Mesenchymal stem cell (in vitro differentiated cells and primary cell): ENCODE measurements at regions not wholly inside any gene's neighbourhood (a gene's known extent, or its start where the extent isn't known, plus 50 kb on each side); places are given as distances from the start of the nearest gene placed in this dataset.

Source experiments
- DNase-seq: peaks from one replicate; pipeline ENCODE4 v3.0.0-alpha.2; 2013
- H2AFZ ChIP-seq: one replicate; pipeline ENCODE4 v1.6.1; 2013; ENCODE audit warnings: low read depth, mild to moderate bottlenecking, control low read depth, inconsistent platforms, low read length, moderate library complexity
- H2AK5ac ChIP-seq: 2 replicates; pipeline ENCODE4 v1.6.1; 2013; ENCODE audit warnings: low read length, moderate library complexity, mild to moderate bottlenecking, inconsistent platforms; ENCODE audit not compliant: severe bottlenecking
- H2BK120ac ChIP-seq: one replicate; pipeline ENCODE4 v1.6.1; 2013; ENCODE audit warnings: low read depth, mild to moderate bottlenecking, inconsistent platforms, low read length, moderate library complexity
- H2BK12ac ChIP-seq, 2 experiments: one replicate each; pipeline ENCODE4 v1.6.1; 2013; ENCODE audit warnings: inconsistent platforms in 2 of 2, low read length in 2 of 2, mild to moderate bottlenecking in 2 of 2, moderate library complexity in 2 of 2, control low read depth in 1 of 2
- H2BK15ac ChIP-seq: one replicate; pipeline ENCODE4 v1.6.1; 2013; ENCODE audit warnings: mild to moderate bottlenecking, low read depth, inconsistent platforms; ENCODE audit not compliant: poor library complexity, severe bottlenecking
- H2BK5ac ChIP-seq: 2 replicates; pipeline ENCODE4 v1.6.1; 2013; ENCODE audit warnings: low read depth, mild to moderate bottlenecking, low read length, control low read depth, inconsistent platforms; ENCODE audit not compliant: poor library complexity, severe bottlenecking
- H3K14ac ChIP-seq, 2 experiments: one replicate each; pipeline ENCODE4 v1.6.1; 2013; ENCODE audit warnings: inconsistent platforms in 2 of 2, low read length in 2 of 2, control low read depth in 1 of 2, mild to moderate bottlenecking in 1 of 2, moderate library complexity in 1 of 2
- H3K18ac ChIP-seq, 2 experiments: one replicate each; pipeline ENCODE4 v1.6.1; 2013; ENCODE audit warnings: inconsistent platforms in 2 of 2, low read length in 2 of 2, control low read depth in 1 of 2, low read depth in 1 of 2, mild to moderate bottlenecking in 1 of 2
- H3K23ac ChIP-seq, 2 experiments: one replicate each; pipeline ENCODE4 v1.6.1; 2013; ENCODE audit warnings: inconsistent platforms in 2 of 2, low read length in 2 of 2, mild to moderate bottlenecking in 2 of 2, moderate library complexity in 2 of 2, control low read depth in 1 of 2
- H3K27ac ChIP-seq: 2 replicates; pipeline ENCODE4 v1.5.1; 2013; ENCODE audit warnings: mild to moderate bottlenecking, moderate library complexity, low read length, control low read depth, inconsistent platforms; ENCODE audit not compliant: poor library complexity, severe bottlenecking
- H3K27me3 ChIP-seq, 2 experiments: 2 replicates each; pipeline versions ENCODE4 v1.6.1 to v1.7.0; 2013; ENCODE audit warnings: low read length in 2 of 2, mild to moderate bottlenecking in 2 of 2, moderate library complexity in 2 of 2, control low read depth in 1 of 2, inconsistent platforms in 1 of 2; ENCODE audit not compliant: control insufficient read depth in 1 of 2, insufficient read depth in 1 of 2
- H3K36me3 ChIP-seq, 2 experiments: 2 replicates each; pipeline versions ENCODE4 v1.6.1 to v1.7.0; 2013; ENCODE audit warnings: low read length in 2 of 2, control low read depth in 1 of 2, inconsistent platforms in 1 of 2, low read depth in 1 of 2, mild to moderate bottlenecking in 1 of 2; ENCODE audit not compliant: insufficient read depth in 2 of 2, control insufficient read depth in 1 of 2
- H3K4ac ChIP-seq, 2 experiments: one replicate each; pipeline ENCODE4 v1.6.1; 2013; ENCODE audit warnings: inconsistent platforms in 2 of 2, low read length in 2 of 2, mild to moderate bottlenecking in 2 of 2, moderate library complexity in 2 of 2, control low read depth in 1 of 2, low read depth in 1 of 2
- H3K4me1 ChIP-seq: 2 replicates; pipeline ENCODE4 v1.6.1; 2013; ENCODE audit warnings: low read depth, low read length, control low read depth; ENCODE audit not compliant: control insufficient read depth, insufficient read depth
- H3K4me2 ChIP-seq: 2 replicates; pipeline ENCODE4 v1.6.1; 2013; ENCODE audit warnings: low read length, mild to moderate bottlenecking, inconsistent platforms; ENCODE audit not compliant: poor library complexity, severe bottlenecking
- H3K4me3 ChIP-seq, 2 experiments: 2 replicates each; pipeline versions ENCODE4 v1.5.1 to v1.7.0; 2013; ENCODE audit warnings: low read length in 2 of 2, mild to moderate bottlenecking in 2 of 2, control low read depth in 1 of 2, low read depth in 1 of 2; ENCODE audit not compliant: insufficient read depth in 1 of 2
- H3K79me1 ChIP-seq: replicated peaks from 2 replicates; pipeline ENCODE4 v1.6.1; 2013; ENCODE audit warnings: mild to moderate bottlenecking, control low read depth, low read length, inconsistent platforms; ENCODE audit not compliant: poor library complexity, severe bottlenecking
- H3K9ac ChIP-seq: 2 replicates; pipeline ENCODE4 v1.7.0; 2013; ENCODE audit warnings: mild to moderate bottlenecking, low read length, moderate library complexity
- H3K9me3 ChIP-seq: 2 replicates; pipeline ENCODE4 v1.7.0; 2013; ENCODE audit warnings: mild to moderate bottlenecking, low read length; ENCODE audit not compliant: control insufficient read depth
- H4K8ac ChIP-seq: one replicate; pipeline ENCODE4 v1.6.1; 2013; ENCODE audit warnings: inconsistent platforms, mild to moderate bottlenecking, low read length, moderate library complexity
- H4K91ac ChIP-seq: one replicate; pipeline ENCODE4 v1.6.1; 2013; ENCODE audit warnings: mild to moderate bottlenecking, low read length, inconsistent platforms
- WGBS: methylation state at CpG from one replicate; pipeline ENCODE4 v1.1.7; 2013; ENCODE audit warnings: mixed read lengths; 5-methylcytosine and 5-hydroxymethylcytosine counted together

DNA sequence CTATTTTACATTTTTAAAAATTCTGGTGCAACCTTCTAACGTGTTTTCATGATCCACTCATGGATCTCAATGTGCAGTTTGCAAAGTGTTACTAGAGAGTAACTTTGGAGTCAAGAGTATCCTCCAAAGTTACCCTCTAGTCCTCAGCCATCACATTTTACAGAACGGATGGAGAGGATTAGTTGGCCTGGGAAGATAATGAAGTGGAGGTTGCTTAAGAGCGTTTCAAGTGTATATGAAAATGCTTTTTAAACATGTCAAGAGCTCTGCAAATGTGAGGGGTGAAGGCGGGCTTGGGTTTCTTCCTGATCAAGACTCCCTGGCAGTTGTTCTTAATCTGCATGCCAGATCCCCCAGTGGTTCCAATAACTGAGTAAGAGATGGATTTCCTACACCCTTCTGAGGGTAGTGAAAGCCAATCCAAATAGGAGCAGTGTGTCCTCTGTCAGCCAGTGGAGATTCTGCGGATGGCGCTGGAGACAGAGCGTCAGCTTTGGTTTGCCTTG lies 299.4 kb upstream of the NPVF start:
- Histone ChIP-seq H3K27ac (no peak overlapping the region), H3K9ac (no peak overlapping the region), H2AK5ac (no peak overlapping the region), H2BK120ac (no peak overlapping the region), H3K4me3 (no peak overlapping the region), H3K14ac (no peak overlapping the region), H2BK5ac (no peak overlapping the region), H2BK12ac (no peak overlapping the region), H3K4ac (no peak overlapping the region), H3K79me1 (no peaks in the 10 kb centered on the region), H2BK15ac (no peak overlapping the region), H3K4me2 (no peak overlapping the region), H3K27me3 (peaks cover 12 to 27% of the 10 kb centered on the region in 2 experiments), H4K91ac (no peak overlapping the region), H2AFZ (no peak overlapping the region), H4K8ac (no peak overlapping the region), H3K23ac (no peak overlapping the region), H3K4me1 (no peaks in the 10 kb centered on the region), H3K9me3 (no peaks in the 10 kb centered on the region), H3K18ac (no peak overlapping the region), H3K36me3 (no peaks in the 10 kb centered on the region)
- no peak for DNase-seq
- WGBS = 83% methylated on average over 7 of the region's 7 CpGs

GRCh38 chr7:25529320-25529719 lies 301.0 kb upstream of the NPVF start:
- no peak overlapping the region for H3K23ac ChIP-seq
- H2AK5ac ChIP-seq = no peak overlapping the region
- no peak overlapping the region for H3K27ac ChIP-seq
- no peaks in the 10 kb centered on the region for H3K4me1 ChIP-seq
- no peak overlapping the region for H3K4ac ChIP-seq
- no peak overlapping the region for H3K14ac ChIP-seq
- no peak for DNase-seq
- H4K8ac ChIP-seq = no peak overlapping the region
- H2BK5ac ChIP-seq = no peak overlapping the region
- no peak overlapping the region for H3K4me3 ChIP-seq
- H3K79me1 ChIP-seq = no peaks in the 10 kb centered on the region
- H3K9me3 ChIP-seq = no peaks in the 10 kb centered on the region
- H4K91ac ChIP-seq = no peak overlapping the region
- H3K36me3 ChIP-seq = no peaks in the 10 kb centered on the region
- H2AFZ ChIP-seq = no peak overlapping the region
- H3K27me3 ChIP-seq = peaks cover 8 to 27% of the 10 kb centered on the region in 2 experiments
- H2BK120ac ChIP-seq = no peak overlapping the region
- H2BK15ac ChIP-seq = no peak overlapping the region
- H3K9ac ChIP-seq = no peak overlapping the region
- H3K18ac ChIP-seq = no peak overlapping the region
- H3K4me2 ChIP-seq = no peak overlapping the region
- 81% methylated on average over 13 of the region's 15 CpGs for WGBS
- H2BK12ac ChIP-seq = no peak overlapping the region

- Histone ChIP-seq H2BK120ac (no peak overlapping the region), H4K8ac (no peak overlapping the region), H3K4me1 (no peaks in the 10 kb centered on the region), H3K79me1 (no peaks in the 10 kb centered on the region), H2BK5ac (no peak overlapping the region), H4K91ac (no peak overlapping the region), H3K4me3 (no peak overlapping the region), H3K9ac (no peak overlapping the region), H2AK5ac (no peak overlapping the region), H3K23ac (no peak overlapping the region), H3K4ac (no peak overlapping the region), H3K27ac (no peak overlapping the region), H2BK15ac (no peak overlapping the region), H2AFZ (no peak overlapping the region), H3K36me3 (no peaks in the 10 kb centered on the region), H3K4me2 (no peak overlapping the region), H2BK12ac (no peak overlapping the region), H3K14ac (no peak overlapping the region), H3K27me3 (peaks cover 0 to 4% of the 10 kb centered on the region in 2 experiments), H3K18ac (no peak overlapping the region), H3K9me3 (no peaks in the 10 kb centered on the region)
- 81% methylated on average over 3 of the region's 4 CpGs for WGBS
- no peak for DNase-seq
These were observed 308.6 kb upstream of the NPVF start for GRCh38 chr7:25536851-25537250.

DNA sequence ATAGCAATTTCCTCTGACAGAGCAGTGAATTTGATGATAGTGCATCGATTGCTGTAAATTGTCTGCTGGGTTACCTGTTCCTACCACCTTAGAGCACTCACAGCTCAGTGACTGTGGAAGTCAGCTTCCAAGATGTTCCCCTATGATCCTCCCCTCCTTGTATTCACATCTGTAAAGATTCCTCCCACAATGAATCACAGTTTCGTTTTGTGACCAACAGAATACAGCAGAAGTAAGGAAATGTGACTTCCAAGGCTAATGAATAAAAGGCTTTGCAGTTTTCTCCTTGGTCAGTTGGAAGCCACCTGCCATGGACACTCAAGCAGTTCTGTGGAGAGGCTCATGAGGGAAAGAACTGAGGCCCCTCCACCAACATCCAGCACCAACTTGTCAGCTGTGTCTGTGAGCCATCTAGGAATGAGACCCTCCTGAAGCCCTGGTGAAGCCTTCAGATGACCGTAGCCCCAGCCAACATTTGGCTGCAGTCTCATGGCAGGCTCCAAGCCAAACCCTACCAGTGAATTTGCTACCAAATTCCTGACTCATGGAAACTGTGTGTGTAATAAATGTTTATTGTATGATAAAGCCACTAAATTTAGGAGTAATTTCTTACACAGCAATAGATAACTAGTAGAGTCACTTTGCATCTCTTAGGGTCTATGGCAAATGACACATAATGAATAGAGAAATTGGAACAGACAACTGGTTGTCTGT lies 309.5 kb upstream of the NPVF start:
- H4K8ac ChIP-seq = no peak overlapping the region
- H2BK5ac ChIP-seq = no peak overlapping the region
- no peak overlapping the region for H2BK120ac ChIP-seq
- H2AFZ ChIP-seq = no peak overlapping the region
- H2BK15ac ChIP-seq = no peak overlapping the region
- H3K4me1 ChIP-seq = no peaks in the 10 kb centered on the region
- H3K4me3 ChIP-seq = no peak overlapping the region
- no peak overlapping the region for H4K91ac ChIP-seq
- H3K9me3 ChIP-seq = no peaks in the 10 kb centered on the region
- H3K14ac ChIP-seq = no peak overlapping the region
- H3K27me3 ChIP-seq = peaks cover 0 to 4% of the 10 kb centered on the region in 2 experiments
- H3K4ac ChIP-seq = no peak overlapping the region
- DNase-seq = no peak
- WGBS = 87% methylated on average over 3 of the region's 3 CpGs
- H3K36me3 ChIP-seq = no peaks in the 10 kb centered on the region
- no peaks in the 10 kb centered on the region for H3K79me1 ChIP-seq
- no peak overlapping the region for H2BK12ac ChIP-seq
- H3K18ac ChIP-seq = no peak overlapping the region
- peak overlapping the region; percentile 33 for H3K9ac ChIP-seq
- H3K4me2 ChIP-seq = no peak overlapping the region
- no peak overlapping the region for H3K23ac ChIP-seq
- H3K27ac ChIP-seq = no peak overlapping the region
- no peak overlapping the region for H2AK5ac ChIP-seq
